ENCODE measurements at regions not wholly inside any gene's neighbourhood (a gene's known extent, or its start where the extent isn't known, plus 50 kb on each side); places are given as distances from the start of the nearest gene placed in this dataset.

- H3K27ac ChIP-seq: no peak overlapping the region
- H2AFZ ChIP-seq: no peak overlapping the region
- H3K36me3 ChIP-seq (ENCODE audit: control insufficient read depth, insufficient read depth, low read length): no peaks in the 10 kb centered on the region
- no peaks in the 10 kb centered on the region for H3K9me3 ChIP-seq (ENCODE audit: control insufficient read depth, low read length)
- H3K4me3 ChIP-seq (ENCODE audit: low read depth, low read length): no peak overlapping the region
- H3K27me3 ChIP-seq (ENCODE audit: control insufficient read depth, insufficient read depth, low read length): no peaks in the 10 kb centered on the region
- no peak for TF ChIP-seq CTCF (IDR thresholded peaks at IDR 0.05)
- no peak overlapping the region for H3K9ac ChIP-seq
- no peaks in the 10 kb centered on the region for H3K4me1 ChIP-seq
- no peaks in the 10 kb centered on the region for H3K79me2 ChIP-seq
- no peak overlapping the region for H3K4me2 ChIP-seq (ENCODE audit: low read length)
Measured at GRCh38 chrX:5774446-5774845, 454.2 kb downstream of the NLGN4X start.

- no peaks in the 10 kb centered on the region for H3K36me3 ChIP-seq (ENCODE audit: control insufficient read depth, insufficient read depth, low read length)
- H3K79me2 ChIP-seq: no peaks in the 10 kb centered on the region
- no peaks in the 10 kb centered on the region for H3K9me3 ChIP-seq (ENCODE audit: control insufficient read depth, low read length)
- H3K9ac ChIP-seq: no peak overlapping the region
- no peaks in the 10 kb centered on the region for H3K27me3 ChIP-seq (ENCODE audit: control insufficient read depth, insufficient read depth, low read length)
- no peak overlapping the region for H3K27ac ChIP-seq
- H3K4me3 ChIP-seq (ENCODE audit: low read depth, low read length): no peak overlapping the region
- H2AFZ ChIP-seq: no peak overlapping the region
- TF ChIP-seq CTCF (IDR thresholded peaks at IDR 0.05): no peak
- H3K4me2 ChIP-seq (ENCODE audit: low read length): no peak overlapping the region
- no peaks in the 10 kb centered on the region for H3K4me1 ChIP-seq
Measured at GRCh38 chrX:5771441-5771840, 457.2 kb downstream of the NLGN4X start.

GRCh38 chrX:5756616-5757015 lies 472.1 kb downstream of the NLGN4X start:
- Histone ChIP-seq H3K4me2 (ENCODE audit: low read length) (no peak overlapping the region), H3K36me3 (ENCODE audit: control insufficient read depth, insufficient read depth, low read length) (no peaks in the 10 kb centered on the region), H3K27ac (no peak overlapping the region), H3K4me1 (no peaks in the 10 kb centered on the region), H3K4me3 (ENCODE audit: low read depth, low read length) (no peak overlapping the region), H3K27me3 (ENCODE audit: control insufficient read depth, insufficient read depth, low read length) (no peaks in the 10 kb centered on the region), H3K9me3 (ENCODE audit: control insufficient read depth, low read length) (no peaks in the 10 kb centered on the region), H2AFZ (no peak overlapping the region), H3K79me2 (no peaks in the 10 kb centered on the region), H3K9ac (no peak overlapping the region)
- TF ChIP-seq CTCF (IDR thresholded peaks at IDR 0.05): no peak

GRCh38 chrX:5753291-5753690 lies 475.4 kb downstream of the NLGN4X start:
- no peak for TF ChIP-seq CTCF (IDR thresholded peaks at IDR 0.05)
- H3K79me2 ChIP-seq: no peaks in the 10 kb centered on the region
- H3K27ac ChIP-seq: no peak overlapping the region
- H2AFZ ChIP-seq: no peak overlapping the region
- no peak overlapping the region for H3K9ac ChIP-seq
- H3K4me2 ChIP-seq (ENCODE audit: low read length): no peak overlapping the region
- H3K27me3 ChIP-seq (ENCODE audit: control insufficient read depth, insufficient read depth, low read length): no peaks in the 10 kb centered on the region
- no peaks in the 10 kb centered on the region for H3K4me1 ChIP-seq
- no peaks in the 10 kb centered on the region for H3K36me3 ChIP-seq (ENCODE audit: control insufficient read depth, insufficient read depth, low read length)
- no peak overlapping the region for H3K4me3 ChIP-seq (ENCODE audit: low read depth, low read length)
- no peaks in the 10 kb centered on the region for H3K9me3 ChIP-seq (ENCODE audit: control insufficient read depth, low read length)

GRCh38 chrX:5752831-5753230 lies 475.8 kb downstream of the NLGN4X start:
- no peak for TF ChIP-seq CTCF (IDR thresholded peaks at IDR 0.05)
- H3K27ac ChIP-seq: no peak overlapping the region
- no peaks in the 10 kb centered on the region for H3K4me1 ChIP-seq
- H3K4me2 ChIP-seq (ENCODE audit: low read length): no peak overlapping the region
- no peaks in the 10 kb centered on the region for H3K27me3 ChIP-seq (ENCODE audit: control insufficient read depth, insufficient read depth, low read length)
- no peaks in the 10 kb centered on the region for H3K79me2 ChIP-seq
- H2AFZ ChIP-seq: no peak overlapping the region
- no peaks in the 10 kb centered on the region for H3K9me3 ChIP-seq (ENCODE audit: control insufficient read depth, low read length)
- no peak overlapping the region for H3K9ac ChIP-seq
- no peaks in the 10 kb centered on the region for H3K36me3 ChIP-seq (ENCODE audit: control insufficient read depth, insufficient read depth, low read length)
- no peak overlapping the region for H3K4me3 ChIP-seq (ENCODE audit: low read depth, low read length)

All from parathyroid adenoma (tissue), 2 donors.